ENCODE measurements at regions not wholly inside any gene's neighbourhood (a gene's known extent, or its start where the extent isn't known, plus 50 kb on each side); places are given as distances from the start of the nearest gene placed in this dataset.

DNA sequence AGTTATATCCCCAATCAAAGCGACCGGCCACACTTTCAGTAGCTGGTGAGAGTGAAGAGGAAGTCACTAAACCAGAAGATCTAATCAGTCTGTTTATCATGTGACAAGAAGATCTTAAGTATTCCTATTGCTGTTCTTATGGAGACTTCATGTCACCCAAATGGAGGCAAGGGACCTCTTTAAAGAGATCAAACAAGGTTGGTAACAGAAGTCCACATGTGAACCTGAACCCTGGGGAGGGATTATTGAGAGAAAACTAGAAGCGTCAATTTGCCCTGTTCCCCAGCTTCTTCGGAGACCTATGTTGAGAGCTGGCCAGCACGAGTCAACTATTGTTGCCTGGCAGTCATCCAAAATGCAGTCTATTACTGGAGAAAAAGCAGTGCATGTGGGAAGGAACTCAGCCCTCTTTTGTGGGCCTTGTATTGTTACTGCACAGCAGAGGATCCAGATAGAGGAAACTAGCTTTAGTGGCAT, 76.9 kb upstream of the CTSC start:
- H3K4me1 ChIP-seq (ENCODE audit: insufficient read depth) = peaks cover 4% of the 10 kb centered on the region
- no peak for TF ChIP-seq EZH2phosphoT487 (IDR thresholded peaks at IDR 0.05; ENCODE audit: low read depth, severe bottlenecking, unreplicated experiment)
- TF ChIP-seq, protein P1, sequence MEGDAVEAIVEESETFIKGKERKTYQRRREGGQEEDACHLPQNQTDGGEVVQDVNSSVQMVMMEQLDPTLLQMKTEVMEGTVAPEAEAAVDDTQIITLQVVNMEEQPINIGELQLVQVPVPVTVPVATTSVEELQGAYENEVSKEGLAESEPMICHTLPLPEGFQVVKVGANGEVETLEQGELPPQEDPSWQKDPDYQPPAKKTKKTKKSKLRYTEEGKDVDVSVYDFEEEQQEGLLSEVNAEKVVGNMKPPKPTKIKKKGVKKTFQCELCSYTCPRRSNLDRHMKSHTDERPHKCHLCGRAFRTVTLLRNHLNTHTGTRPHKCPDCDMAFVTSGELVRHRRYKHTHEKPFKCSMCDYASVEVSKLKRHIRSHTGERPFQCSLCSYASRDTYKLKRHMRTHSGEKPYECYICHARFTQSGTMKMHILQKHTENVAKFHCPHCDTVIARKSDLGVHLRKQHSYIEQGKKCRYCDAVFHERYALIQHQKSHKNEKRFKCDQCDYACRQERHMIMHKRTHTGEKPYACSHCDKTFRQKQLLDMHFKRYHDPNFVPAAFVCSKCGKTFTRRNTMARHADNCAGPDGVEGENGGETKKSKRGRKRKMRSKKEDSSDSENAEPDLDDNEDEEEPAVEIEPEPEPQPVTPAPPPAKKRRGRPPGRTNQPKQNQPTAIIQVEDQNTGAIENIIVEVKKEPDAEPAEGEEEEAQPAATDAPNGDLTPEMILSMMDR (IDR thresholded peaks at IDR 0.05; ENCODE audit: poor library complexity) = no peak
- H3K79me2 ChIP-seq = no peaks in the 10 kb centered on the region
- H3K4me3 ChIP-seq = no peak overlapping the region
- no peaks in the 10 kb centered on the region for H3K9me3 ChIP-seq (ENCODE audit: low read depth)
- peak; percentile 67 for DNase-seq (ENCODE audit: low spot score)
- WGBS (ENCODE audit: low lambda C conversion rate, missing lambda C conversion rate) = 36% methylated on average over 5 of the region's 5 CpGs
- H3K4me2 ChIP-seq = no peak overlapping the region
- no peak overlapping the region for H3K27ac ChIP-seq
- H3K36me3 ChIP-seq (replicated peaks; ENCODE audit: insufficient read depth, low read depth) = no peaks in the 10 kb centered on the region
- H3K27me3 ChIP-seq = no peaks in the 10 kb centered on the region
- no peaks in the 10 kb centered on the region for H4K20me1 ChIP-seq (ENCODE audit: insufficient read depth, poor library complexity, severe bottlenecking)
- H2AFZ ChIP-seq = no peak overlapping the region
- no peaks in the 10 kb centered on the region for H3K9me2 ChIP-seq (replicated peaks; ENCODE audit: insufficient read depth)

- Histone ChIP-seq H3K27me3 (no peaks in the 10 kb centered on the region), H3K4me3 (no peak overlapping the region), H3K4me1 (ENCODE audit: insufficient read depth) (no peaks in the 10 kb centered on the region), H3K4me2 (no peak overlapping the region), H3K9me3 (ENCODE audit: low read depth) (no peaks in the 10 kb centered on the region), H3K79me2 (no peaks in the 10 kb centered on the region), H4K20me1 (ENCODE audit: insufficient read depth, poor library complexity, severe bottlenecking) (no peaks in the 10 kb centered on the region), H3K36me3 (replicated peaks; ENCODE audit: insufficient read depth, low read depth) (no peaks in the 10 kb centered on the region), H2AFZ (no peak overlapping the region), H3K9me2 (replicated peaks; ENCODE audit: insufficient read depth) (no peaks in the 10 kb centered on the region), H3K27ac (no peak overlapping the region)
- TF ChIP-seq, protein P1 (IDR thresholded peaks at IDR 0.05; ENCODE audit: poor library complexity) = no peak
- peak; percentile 87 for TF ChIP-seq EZH2phosphoT487 (IDR thresholded peaks at IDR 0.05; ENCODE audit: low read depth, severe bottlenecking, unreplicated experiment)
- no peak for DNase-seq (ENCODE audit: low spot score)
Measured at GRCh38 chr11:88411265-88411664, 73.7 kb upstream of the CTSC start.

DNA sequence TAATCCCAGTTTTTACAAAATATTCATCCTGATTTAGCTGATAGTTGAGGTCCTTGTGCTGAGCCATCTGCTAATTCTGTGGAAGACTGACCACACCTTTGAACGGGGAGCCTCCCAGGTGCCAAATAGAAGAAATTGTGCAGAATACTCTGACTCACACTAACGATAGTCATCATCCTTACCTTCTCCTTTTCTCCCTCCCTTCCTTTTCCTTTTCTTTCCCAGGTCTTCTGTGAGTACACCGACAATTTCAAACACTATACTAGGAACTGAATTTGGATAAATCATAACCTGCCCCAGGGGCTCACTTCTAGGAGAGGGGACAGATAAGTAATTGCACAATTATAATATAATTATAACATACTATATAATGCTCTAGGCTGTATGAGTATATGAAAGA, 73.1 kb upstream of the CTSC start:
- H3K36me3 ChIP-seq (replicated peaks; ENCODE audit: insufficient read depth, low read depth) = no peaks in the 10 kb centered on the region
- no peak overlapping the region for H3K4me3 ChIP-seq
- no peak overlapping the region for H3K4me2 ChIP-seq
- H3K27me3 ChIP-seq = no peaks in the 10 kb centered on the region
- H3K4me1 ChIP-seq (ENCODE audit: insufficient read depth) = no peaks in the 10 kb centered on the region
- H3K79me2 ChIP-seq = no peaks in the 10 kb centered on the region
- no peak overlapping the region for H2AFZ ChIP-seq
- no peak for DNase-seq (ENCODE audit: low spot score)
- TF ChIP-seq EZH2 (IDR thresholded peaks at IDR 0.05; ENCODE audit: borderline replicate concordance) (no peak), EZH2phosphoT487 (IDR thresholded peaks at IDR 0.05; ENCODE audit: low read depth, severe bottlenecking, unreplicated experiment) (no peak)
- TF ChIP-seq, protein P1 (IDR thresholded peaks at IDR 0.05; ENCODE audit: poor library complexity) = no peak
- H3K9me2 ChIP-seq (replicated peaks; ENCODE audit: insufficient read depth) = no peaks in the 10 kb centered on the region
- no peaks in the 10 kb centered on the region for H4K20me1 ChIP-seq (ENCODE audit: insufficient read depth, poor library complexity, severe bottlenecking)
- no peaks in the 10 kb centered on the region for H3K9me3 ChIP-seq (ENCODE audit: low read depth)
- H3K27ac ChIP-seq = no peak overlapping the region
- WGBS (ENCODE audit: low lambda C conversion rate, missing lambda C conversion rate) = 78% methylated on average over 3 of the region's 3 CpGs

DNA sequence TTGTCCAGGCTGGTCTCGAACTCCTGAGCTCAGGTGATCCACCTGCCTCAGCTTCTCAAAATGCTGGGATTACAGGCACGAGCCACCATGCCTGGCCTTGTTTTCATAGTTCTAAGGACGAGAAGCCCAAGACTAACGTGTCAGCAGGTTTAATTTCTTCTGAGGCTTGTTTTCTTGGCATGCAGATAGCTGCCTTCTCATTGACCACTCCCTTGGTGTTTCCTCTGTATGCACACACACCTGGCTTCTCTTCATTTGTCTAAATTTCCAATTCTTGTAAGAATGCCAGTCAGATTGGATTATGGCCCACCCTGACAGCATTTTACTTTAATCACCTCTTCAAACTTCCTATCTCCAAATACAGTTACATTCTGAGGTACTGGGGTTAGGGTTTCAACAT, 72.5 kb upstream of the CTSC start:
- WGBS (ENCODE audit: low lambda C conversion rate, missing lambda C conversion rate) = 88% methylated on average over 4 of the region's 4 CpGs
- Histone ChIP-seq H3K27me3 (no peaks in the 10 kb centered on the region), H3K9me2 (replicated peaks; ENCODE audit: insufficient read depth) (no peaks in the 10 kb centered on the region), H3K79me2 (no peaks in the 10 kb centered on the region), H3K4me1 (ENCODE audit: insufficient read depth) (no peaks in the 10 kb centered on the region), H2AFZ (no peak overlapping the region), H3K36me3 (replicated peaks; ENCODE audit: insufficient read depth, low read depth) (no peaks in the 10 kb centered on the region), H3K27ac (no peak overlapping the region), H3K9me3 (ENCODE audit: low read depth) (no peaks in the 10 kb centered on the region), H3K4me3 (no peak overlapping the region), H4K20me1 (ENCODE audit: insufficient read depth, poor library complexity, severe bottlenecking) (no peaks in the 10 kb centered on the region), H3K4me2 (no peak overlapping the region)
- DNase-seq (ENCODE audit: low spot score) = no peak
- TF ChIP-seq EZH2phosphoT487 (IDR thresholded peaks at IDR 0.05; ENCODE audit: low read depth, severe bottlenecking, unreplicated experiment) = no peak
- TF ChIP-seq, protein P1 (IDR thresholded peaks at IDR 0.05; ENCODE audit: poor library complexity) = no peak
